K562 (cell line): ENCODE measurements at regions not wholly inside any gene's neighbourhood (a gene's known extent, or its start where the extent isn't known, plus 50 kb on each side); places are given as distances from the start of the nearest gene placed in this dataset.

Experiments used
- ATAC-seq: fragments of 200-7000 bp; cut with Tn5 transposase; 3 replicates; pipeline ENCODE4 v1.9.1; 2020; ENCODE audit warnings: moderate library complexity
- BruUV-seq: library from RNA; stranded (reverse); fragments of 400-500 nt; replicated peaks from 2 replicates; lab custom pipeline; 2021; lab: Mats Ljungman, UMichigan
- CTCF ChIA-PET: fragments of 300-600 bp; formaldehyde crosslinking; extraction: SDS; loops from one replicate; lab custom pipeline; 2021; ENCODE audit warnings: low intra/inter-chr PET ratio; lab: Yijun Ruan, JAX
- POLR2A ChIA-PET: fragments of 300-600, 350-650 bp; sonication (Branson Sonifier 250); formaldehyde crosslinking; extraction: SDS; loops from one replicate; lab custom pipeline; 2021; ENCODE audit warnings: antibody characterized with exemption, inconsistent platforms; lab: Yijun Ruan, JAX
- DNase-seq, 4 experiments: peaks; one replicate each; pipeline versions ENCODE4 v3.0.0 to v3.0.0-alpha.2; 2011 to 2018; ENCODE audit warnings: low spot score in 3 of 4, mixed read lengths in 3 of 4; ENCODE audit errors: extremely low read depth in 1 of 4
- FAIRE-seq: peaks from 2 replicates; lab custom pipeline; 2011; peaks lifted over from hg19 to GRCh38; lab: Jason Lieb, UNC
- H2AFZ ChIP-seq: 2 replicates; pipeline ENCODE4 v1.6.0; 2011; ENCODE audit warnings: low read depth, low read length, control low read depth, inconsistent platforms
- H3K27ac ChIP-seq: fragments of 200-600 bp; 3 replicates; pipeline ENCODE4 v1.8.0; 2011; ENCODE audit warnings: low read depth, mild to moderate bottlenecking, control low read depth, inconsistent platforms, low read length, moderate library complexity, mixed read lengths; ENCODE audit errors: extremely low read depth
- H3K27me3 ChIP-seq, 2 experiments: fragments of 300-600 bp in 1 of 2; 2 replicates in 1 of 2; 3 replicates in 1 of 2; pipeline versions ENCODE4 v1.6.0 to v1.8.0; 2011; ENCODE audit warnings: inconsistent platforms in 2 of 2, low read length in 2 of 2, mild to moderate bottlenecking in 1 of 2, mixed read lengths in 1 of 2, moderate library complexity in 1 of 2; ENCODE audit not compliant: control insufficient read depth in 2 of 2, insufficient read depth in 2 of 2
- H3K36me3 ChIP-seq: fragments of 300-600 bp; 3 replicates; pipeline ENCODE4 v1.8.0; 2011; ENCODE audit warnings: mild to moderate bottlenecking, low read length, inconsistent platforms; ENCODE audit not compliant: control insufficient read depth, insufficient read depth
- H3K4me1 ChIP-seq, 2 experiments: fragments of 200-600 bp in 1 of 2; replicated peaks in 1 of 2; 2 replicates in 1 of 2; 3 replicates in 1 of 2; pipeline versions ENCODE4 v1.5.1 to v1.8.0; 2011; ENCODE audit warnings: inconsistent platforms in 2 of 2, low read length in 2 of 2, mild to moderate bottlenecking in 1 of 2, mixed read lengths in 1 of 2, moderate library complexity in 1 of 2; ENCODE audit not compliant: control insufficient read depth in 2 of 2, insufficient read depth in 2 of 2
- H3K4me2 ChIP-seq: 2 replicates; pipeline ENCODE4 v1.6.1; 2011; ENCODE audit warnings: low read length, control low read depth, inconsistent platforms, mixed read lengths; ENCODE audit not compliant: insufficient read depth
- H3K4me3 ChIP-seq: fragments of 200-600 bp; sonication (generic), shearing (Covaris generic); 2 replicates; pipeline ENCODE4 v1.5.1; 2016; ENCODE audit warnings: control low read depth, inconsistent platforms
- H3K79me2 ChIP-seq: fragments of 200-600 bp; 3 replicates; pipeline ENCODE4 v1.8.0; 2011; ENCODE audit warnings: low read length, inconsistent platforms; ENCODE audit not compliant: control insufficient read depth, insufficient read depth
- H3K9ac ChIP-seq, 2 experiments: 2 replicates each; pipeline versions ENCODE4 v1.6.0 to v1.6.1; 2011; ENCODE audit warnings: low read depth in 2 of 2, low read length in 2 of 2, control low read depth in 1 of 2, inconsistent platforms in 1 of 2, mild to moderate bottlenecking in 1 of 2, mixed read lengths in 1 of 2; ENCODE audit not compliant: insufficient read depth in 1 of 2
- H3K9me1 ChIP-seq: one replicate; pipeline ENCODE4 v1.6.0; 2011; ENCODE audit warnings: inconsistent platforms, mild to moderate bottlenecking, low read length, moderate library complexity; ENCODE audit not compliant: control insufficient read depth, insufficient read depth
- H3K9me3 ChIP-seq: replicated peaks from 2 replicates; pipeline ENCODE4 v1.5.1; 2011; ENCODE audit warnings: low read depth, low read length, inconsistent platforms; ENCODE audit not compliant: control insufficient read depth, insufficient read depth
- H4K20me1 ChIP-seq: replicated peaks from 2 replicates; pipeline ENCODE4 v1.6.1; 2011; ENCODE audit warnings: low read length, inconsistent platforms, mixed read lengths; ENCODE audit not compliant: control insufficient read depth, insufficient read depth
- ARHGAP35 ChIP-seq: fragments of 450-650 bp; IDR thresholded peaks from 2 replicates; pipeline ENCODE4 v1.6.1; 2018; ENCODE audit not compliant: partially characterized antibody
- CEBPZ ChIP-seq: fragments of 150-350 bp; IDR thresholded peaks from 2 replicates; pipeline ENCODE4 v1.6.1; 2014; ENCODE audit warnings: low read depth, mild to moderate bottlenecking, low read length, borderline replicate concordance
- ESRRA ChIP-seq: fragments of 450-650 bp; IDR thresholded peaks from 2 replicates; pipeline ENCODE4 v1.6.1; 2014; ENCODE audit warnings: low read depth, mild to moderate bottlenecking, moderate library complexity, borderline replicate concordance
- FOXA1 ChIP-seq: fragments of 450-650 bp; IDR thresholded peaks from 2 replicates; pipeline ENCODE4 v1.6.1; 2016; ENCODE audit warnings: mild to moderate bottlenecking, borderline replicate concordance
- HBP1 ChIP-seq: fragments of 450-650 bp; formaldehyde crosslinking; IDR thresholded peaks from 2 replicates; pipeline ENCODE4 v1.4.0; 2022; ENCODE audit warnings: missing genetic modification characterization
- HMBOX1 ChIP-seq: sonication (generic); IDR thresholded peaks from 2 replicates; pipeline ENCODE4 v1.6.1; 2016
- KLF13 ChIP-seq: fragments of 450-650 bp; IDR thresholded peaks from 2 replicates; pipeline ENCODE4 v1.6.1; 2016; ENCODE audit warnings: missing genetic modification characterization, low read depth, mild to moderate bottlenecking, missing compliant biosample characterization, moderate library complexity, borderline replicate concordance
- MED1 ChIP-seq: sonication (generic); formaldehyde crosslinking; IDR thresholded peaks from 2 replicates; pipeline ENCODE4 v1.8.1; 2023; ENCODE audit warnings: missing genetic modification reagents, borderline replicate concordance
- RBM34 ChIP-seq: fragments of 200-400 bp; formaldehyde crosslinking; IDR thresholded peaks from 2 replicates; pipeline ENCODE4 v1.6.1; 2018; ENCODE audit warnings: low read length, borderline replicate concordance; ENCODE audit not compliant: insufficient read depth
- SOX6 ChIP-seq: fragments of 450-650 bp; IDR thresholded peaks from 2 replicates; pipeline ENCODE4 v1.6.1; 2014; ENCODE audit warnings: mild to moderate bottlenecking
- SP1 ChIP-seq: sonication (generic); formaldehyde crosslinking; IDR thresholded peaks from 2 replicates; pipeline ENCODE4 v1.8.1; 2022; ENCODE audit warnings: mild to moderate bottlenecking, missing genetic modification reagents
- TCFL5 ChIP-seq: fragments of 250-450 bp; sonication (Bioruptor Pico); conservative IDR thresholded peaks from 2 replicates; pipeline ENCODE4 v1.6.1; 2021; ENCODE audit warnings: mild to moderate bottlenecking, moderate library complexity, matching md5 sums
- ZBTB5 ChIP-seq: fragments of 450-650 bp; IDR thresholded peaks from 2 replicates; pipeline ENCODE4 v1.6.1; 2017; ENCODE audit warnings: antibody characterized with exemption
- ZNF232 ChIP-seq: sonication (generic); formaldehyde crosslinking; IDR thresholded peaks from 2 replicates; pipeline ENCODE4 v1.8.0; 2022; ENCODE audit warnings: mild to moderate bottlenecking, missing genetic modification reagents
- ZNF583 ChIP-seq: fragments of 250-450 bp; sonication (Bioruptor Pico); IDR thresholded peaks from 2 replicates; pipeline ENCODE4 v1.4.0; 2020
- ZNF699 ChIP-seq: fragments of 250-450 bp; sonication (Bioruptor Pico); IDR thresholded peaks from 2 replicates; pipeline ENCODE4 v1.8.0; 2021; ENCODE audit warnings: mild to moderate bottlenecking, moderate library complexity; ENCODE audit not compliant: insufficient replicate concordance
- WGBS: fragments of 100-300 bp; shearing (Covaris generic); methylation state at CpG from one replicate; pipeline ENCODE4 v1.1.6; 2016; ENCODE audit warnings: low coverage, mixed read lengths; ENCODE audit not compliant: insufficient coverage; ENCODE audit errors: missing lambda C conversion rate; 5-methylcytosine and 5-hydroxymethylcytosine counted together
- in situ Hi-C: fragments of 300-500 bp; cut with MboI; formaldehyde crosslinking; loops from 4 replicates; pipeline ENCODE4 v1.15.0; 2018; ENCODE audit warnings: inconsistent platforms, mixed read lengths
- intact Hi-C: fragments of 100-400 bp; cut with micrococcal nuclease; formaldehyde crosslinking; loops from 2 replicates; pipeline ENCODE4 v1.14.2; 2022

GRCh38 chr11:34788642-34789041, 127.5 kb downstream of the APIP start:
- Histone ChIP-seq H3K27ac (no peak overlapping the region), H2AFZ (no peak overlapping the region), H3K4me2 (no peak overlapping the region), H3K9me1 (no peaks in the 10 kb centered on the region), H3K4me1 (peaks cover 4 to 5% of the 10 kb centered on the region in 2 experiments; a peak in 4 of 5 replicates), H4K20me1 (no peaks in the 10 kb centered on the region), H3K79me2 (no peaks in the 10 kb centered on the region), H3K9ac (no peak overlapping the region), H3K36me3 (no peaks in the 10 kb centered on the region), H3K9me3 (peaks cover 3% of the 10 kb centered on the region; the same call in 1 of the 2 replicates), H3K27me3 (no peaks in the 10 kb centered on the region), H3K4me3 (no peak overlapping the region)
- CTCF ChIA-PET = no interaction called here
- intact Hi-C loops = no loop called here
- FAIRE-seq (no peak), ATAC-seq (no peak), DNase-seq (no peak)
- POLR2A ChIA-PET = no interaction called here
- WGBS = 93% methylated on average over 2 of the region's 2 CpGs
- in situ Hi-C loops = no loop called here
- BruUV-seq = no TSS peak
- TF ChIP-seq HMBOX1 (no peak), SOX6 (no peak), ESRRA (no peak), TCFL5 (CRISPR knock-in tag) (no peak), ZNF232 (CRISPR knock-in tag) (no peak), ZNF699 (no peak), SP1 (CRISPR knock-in tag) (no peak), ARHGAP35 (no peak), MED1 (CRISPR knock-in tag) (no peak), ZNF583 (no peak), KLF13 (tag) (no peak), ZBTB5 (no peak), CEBPZ (no peak), HBP1 (CRISPR knock-in tag) (no peak), FOXA1 (no peak), RBM34 (no peak)
